Ovary (tissue), 3 donors: ENCODE measurements at regions not wholly inside any gene's neighbourhood (a gene's known extent, or its start where the extent isn't known, plus 50 kb on each side); places are given as distances from the start of the nearest gene placed in this dataset.

Experiments used
- POLR2A ChIP-seq: fragments of 450-650 bp; IDR thresholded peaks from one replicate; pipeline ENCODE4 v1.6.1; 2017; ENCODE audit warnings: antibody characterized with exemption, mild to moderate bottlenecking, moderate library complexity
- TF ChIP-seq, protein P1 (sequence below), 3 donors: fragments of 450-650 bp in 2 of 3; fragments of 200-600 bp in 1 of 3; IDR thresholded peaks; one replicate each; pipeline versions ENCODE4 v1.5.1 to v1.8.0; 2016 to 2022; ENCODE audit warnings: antibody characterized with exemption in 3 of 3, mild to moderate bottlenecking in 1 of 3
- donor health status: DM: no; HTN: no; CAD: no.

DNA sequence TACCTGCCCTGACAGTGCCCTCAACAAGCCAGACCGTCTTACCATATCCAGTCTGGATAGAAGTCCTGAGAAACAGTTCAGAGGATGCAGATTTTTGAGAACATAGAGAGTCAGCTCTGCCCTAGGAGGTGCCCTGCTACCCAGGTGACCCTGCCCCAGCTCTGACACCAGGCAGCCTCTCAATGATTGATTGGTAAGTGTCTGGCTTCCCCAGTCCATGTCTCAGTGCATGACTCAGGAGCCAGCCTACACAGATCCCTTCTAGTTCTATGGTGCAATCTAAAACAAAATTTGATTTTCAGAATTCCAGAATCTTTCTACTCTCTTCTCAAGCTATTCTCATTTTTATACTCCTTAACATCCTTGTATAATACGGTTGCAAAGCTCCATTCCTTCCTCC, 292.1 kb downstream of the VPS13C start:
- TF ChIP-seq, protein P1, sequence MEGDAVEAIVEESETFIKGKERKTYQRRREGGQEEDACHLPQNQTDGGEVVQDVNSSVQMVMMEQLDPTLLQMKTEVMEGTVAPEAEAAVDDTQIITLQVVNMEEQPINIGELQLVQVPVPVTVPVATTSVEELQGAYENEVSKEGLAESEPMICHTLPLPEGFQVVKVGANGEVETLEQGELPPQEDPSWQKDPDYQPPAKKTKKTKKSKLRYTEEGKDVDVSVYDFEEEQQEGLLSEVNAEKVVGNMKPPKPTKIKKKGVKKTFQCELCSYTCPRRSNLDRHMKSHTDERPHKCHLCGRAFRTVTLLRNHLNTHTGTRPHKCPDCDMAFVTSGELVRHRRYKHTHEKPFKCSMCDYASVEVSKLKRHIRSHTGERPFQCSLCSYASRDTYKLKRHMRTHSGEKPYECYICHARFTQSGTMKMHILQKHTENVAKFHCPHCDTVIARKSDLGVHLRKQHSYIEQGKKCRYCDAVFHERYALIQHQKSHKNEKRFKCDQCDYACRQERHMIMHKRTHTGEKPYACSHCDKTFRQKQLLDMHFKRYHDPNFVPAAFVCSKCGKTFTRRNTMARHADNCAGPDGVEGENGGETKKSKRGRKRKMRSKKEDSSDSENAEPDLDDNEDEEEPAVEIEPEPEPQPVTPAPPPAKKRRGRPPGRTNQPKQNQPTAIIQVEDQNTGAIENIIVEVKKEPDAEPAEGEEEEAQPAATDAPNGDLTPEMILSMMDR (IDR thresholded peaks at IDR 0.05), result no peak
- no peak for TF ChIP-seq POLR2A
